NCI-H1092 (cell line): ENCODE measurements at regions not wholly inside any gene's neighbourhood (a gene's known extent, or its start where the extent isn't known, plus 50 kb on each side); places are given as distances from the start of the nearest gene placed in this dataset.

Experiments
- DNase-seq: peaks from one replicate; lab custom pipeline; 2025; lab: John Stamatoyannopoulos, UW

GRCh38 chr22:22076361-22076760 is 93.8 kb upstream of the TOP3B start:
- DNase-seq = no peak

- no peak for DNase-seq
These were observed 93.0 kb upstream of the TOP3B start for GRCh38 chr22:22075382-22076163.

- DNase-seq = no peak
These were observed 92.2 kb upstream of the TOP3B start for GRCh38 chr22:22074634-22075381.

GRCh38 chr22:22073769-22074561 is 91.4 kb upstream of the TOP3B start:
- no peak for DNase-seq

- DNase-seq = no peak
These were observed 89.7 kb upstream of the TOP3B start for GRCh38 chr22:22072169-22072836.

GRCh38 chr22:22071455-22071854 is 88.9 kb upstream of the TOP3B start:
- no peak for DNase-seq

- no peak for DNase-seq
These were observed 87.8 kb upstream of the TOP3B start for GRCh38 chr22:22070371-22070824.

- no peak for DNase-seq
These were observed 87.1 kb upstream of the TOP3B start for GRCh38 chr22:22069450-22070370.

GRCh38 chr22:22068657-22069056 is 86.1 kb upstream of the TOP3B start:
- DNase-seq = no peak

GRCh38 chr22:22068025-22068424 is 85.4 kb upstream of the TOP3B start:
- DNase-seq = no peak

- no peak for DNase-seq
These were observed 84.6 kb upstream of the TOP3B start for GRCh38 chr22:22067192-22067591.

- DNase-seq = no peak
These were observed 82.0 kb upstream of the TOP3B start for GRCh38 chr22:22064580-22064979.

GRCh38 chr22:22062306-22062793 is 79.8 kb upstream of the TOP3B start:
- no peak for DNase-seq

GRCh38 chr22:22061085-22062077 is 78.8 kb upstream of the TOP3B start:
- DNase-seq = no peak

GRCh38 chr22:22060200-22061084 is 77.9 kb upstream of the TOP3B start:
- no peak for DNase-seq

GRCh38 chr22:22059291-22060002 is 76.9 kb upstream of the TOP3B start:
- DNase-seq = no peak

GRCh38 chr22:22058633-22059290 is 76.2 kb upstream of the TOP3B start:
- no peak for DNase-seq
